Duodenal mucosa (tissue), 2 donors: ENCODE measurements at regions not wholly inside any gene's neighbourhood (a gene's known extent, or its start where the extent isn't known, plus 50 kb on each side); places are given as distances from the start of the nearest gene placed in this dataset.
"Not testable (repeated sequence)": the region's sequence is repeated elsewhere in the genome, so short reads cannot be mapped to it uniquely, and the experiment has no call there.

Source experiments
- H3K27ac ChIP-seq: one replicate; pipeline ENCODE4 v1.7.0; 2013; ENCODE audit warnings: low read depth, low read length
- H3K27me3 ChIP-seq, 2 donors: one replicate each; pipeline ENCODE4 v1.7.0; 2013; ENCODE audit warnings: low read length in 2 of 2, control low read depth in 1 of 2; ENCODE audit not compliant: insufficient read depth in 2 of 2, control insufficient read depth in 1 of 2
- H3K36me3 ChIP-seq, 2 donors: one replicate each; pipeline ENCODE4 v1.7.0; 2013; ENCODE audit warnings: low read length in 2 of 2, control low read depth in 1 of 2; ENCODE audit not compliant: insufficient read depth in 2 of 2, control insufficient read depth in 1 of 2
- H3K4me1 ChIP-seq, 2 donors: one replicate each; pipeline ENCODE4 v1.7.0; 2013; ENCODE audit warnings: low read length in 2 of 2, control low read depth in 1 of 2; ENCODE audit not compliant: insufficient read depth in 2 of 2, control insufficient read depth in 1 of 2
- H3K4me3 ChIP-seq, 2 donors: one replicate each; pipeline ENCODE4 v1.7.0; 2013; ENCODE audit warnings: low read length in 2 of 2, low read depth in 1 of 2
- H3K9ac ChIP-seq, 2 donors: one replicate each; pipeline ENCODE4 v1.7.0; 2013; ENCODE audit warnings: low read length in 2 of 2, low read depth in 1 of 2
- H3K9me3 ChIP-seq, 2 donors: one replicate each; pipeline ENCODE4 v1.7.0; 2013; ENCODE audit warnings: low read length in 2 of 2, control low read depth in 1 of 2; ENCODE audit not compliant: control insufficient read depth in 1 of 2

GRCh38 chr6:78517399-78517798 lies 350.0 kb upstream of the IRAK1BP1 start:
- Histone ChIP-seq H3K27ac (no peak overlapping the region), H3K9me3 (no peaks in the 10 kb centered on the region), H3K9ac (no peak overlapping the region), H3K4me1 (no peaks in the 10 kb centered on the region), H3K27me3 (no peaks in the 10 kb centered on the region), H3K4me3 (no peak overlapping the region), H3K36me3 (no peaks in the 10 kb centered on the region)

- Histone ChIP-seq H3K4me1 (no peaks in the 10 kb centered on the region), H3K27ac (no peak overlapping the region)
Measured at GRCh38 chr6:78523622-78524021, 343.7 kb upstream of the IRAK1BP1 start.

DNA sequence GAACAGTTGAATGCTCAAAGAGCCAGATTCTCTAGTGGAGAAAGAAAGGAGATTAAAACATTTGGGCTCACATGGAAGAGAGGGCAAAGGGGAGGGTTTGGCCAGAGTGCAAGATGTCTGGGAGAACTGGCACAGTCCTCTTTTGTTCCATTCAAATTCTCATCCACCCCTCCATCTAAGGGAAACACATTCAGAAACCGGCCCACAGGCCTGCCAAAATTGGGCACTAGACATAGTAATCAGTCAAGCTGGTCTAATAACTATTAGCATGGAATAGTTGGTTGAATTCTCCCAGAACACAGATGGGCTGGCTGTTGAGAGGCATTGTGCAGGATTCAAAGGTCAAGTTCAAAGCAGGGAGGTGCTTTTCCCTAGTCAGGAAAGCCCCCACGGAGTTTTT lies 341.4 kb upstream of the IRAK1BP1 start:
- no peak overlapping the region for H3K9ac ChIP-seq
- H3K27ac ChIP-seq, result no peak overlapping the region

More at GRCh38 chr6:78523622-78524021, 343.7 kb upstream of the IRAK1BP1 start:
- H3K36me3 ChIP-seq, result no peaks in the 10 kb centered on the region
- H3K9me3 ChIP-seq, result no peaks in the 10 kb centered on the region
- H3K9ac ChIP-seq, result no peak overlapping the region
- no peak overlapping the region for H3K4me3 ChIP-seq
- no peaks in the 10 kb centered on the region for H3K27me3 ChIP-seq

DNA sequence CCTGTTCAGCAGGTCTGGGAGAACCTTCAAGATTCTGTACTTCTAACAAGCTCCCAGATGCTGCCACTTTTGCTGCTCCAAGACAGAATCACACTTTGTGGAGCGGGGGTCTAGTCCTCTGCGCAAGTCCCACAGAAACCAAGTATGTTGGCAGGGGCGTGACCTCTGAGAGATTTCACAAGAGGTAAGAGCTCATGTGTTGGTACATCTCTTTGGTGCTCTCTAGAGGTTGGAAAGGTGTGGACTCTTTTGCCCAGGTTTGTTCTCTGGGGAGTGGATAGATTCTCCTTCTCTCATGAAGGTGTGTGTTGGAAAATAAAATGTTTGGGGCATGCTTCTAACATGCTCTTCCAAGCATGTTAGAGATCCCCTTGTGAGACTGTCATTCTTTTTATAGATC lies 340.9 kb upstream of the IRAK1BP1 start:
- no peaks in the 10 kb centered on the region for H3K9me3 ChIP-seq
- no peaks in the 10 kb centered on the region for H3K36me3 ChIP-seq

More for the DNA sequence above, 341.4 kb upstream of the IRAK1BP1 start:
- Histone ChIP-seq H3K27me3 (no peaks in the 10 kb centered on the region), H3K36me3 (no peaks in the 10 kb centered on the region), H3K9me3 (no peaks in the 10 kb centered on the region), H3K4me3 (no peak overlapping the region), H3K4me1 (no peaks in the 10 kb centered on the region)

GRCh38 chr6:78528926-78529325 lies 338.4 kb upstream of the IRAK1BP1 start:
- Histone ChIP-seq H3K27ac (no peak overlapping the region), H3K4me3 (no peak overlapping the region), H3K4me1 (no peaks in the 10 kb centered on the region), H3K9ac (no peak overlapping the region), H3K36me3 (no peaks in the 10 kb centered on the region), H3K9me3 (no peaks in the 10 kb centered on the region), H3K27me3 (no peaks in the 10 kb centered on the region)

More for the DNA sequence above, 340.9 kb upstream of the IRAK1BP1 start:
- no peak overlapping the region for H3K9ac ChIP-seq
- H3K4me3 ChIP-seq, result no peak overlapping the region
- H3K4me1 ChIP-seq, result no peaks in the 10 kb centered on the region
- H3K27ac ChIP-seq, result no peak overlapping the region
- no peaks in the 10 kb centered on the region for H3K27me3 ChIP-seq

GRCh38 chr6:78530208-78530607 lies 337.1 kb upstream of the IRAK1BP1 start:
- Histone ChIP-seq H3K9ac (no peak overlapping the region), H3K27me3 (no peaks in the 10 kb centered on the region), H3K4me1 (no peaks in the 10 kb centered on the region), H3K4me3 (no peak overlapping the region), H3K9me3 (no peaks in the 10 kb centered on the region), H3K27ac (no peak overlapping the region), H3K36me3 (no peaks in the 10 kb centered on the region)

DNA sequence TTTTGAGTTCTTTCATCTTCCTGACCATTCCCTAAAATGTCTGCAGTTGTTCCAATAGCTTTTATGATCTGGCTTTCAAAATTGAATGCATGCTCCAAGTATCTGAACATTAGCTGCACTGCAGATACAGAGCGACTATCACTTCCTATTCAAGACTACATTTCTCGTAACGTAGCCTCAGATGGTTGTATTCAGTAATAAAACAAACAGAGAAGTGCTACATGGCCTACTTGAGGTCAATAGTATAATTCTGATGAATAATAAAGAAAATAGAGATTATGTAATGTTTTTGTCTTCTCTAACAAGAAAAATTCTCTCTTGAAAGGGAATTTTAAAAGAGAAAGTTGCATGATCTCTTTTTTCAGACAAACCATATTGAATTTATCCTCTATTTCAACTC lies 333.9 kb upstream of the IRAK1BP1 start:
- H3K27me3 ChIP-seq, result no peaks in the 10 kb centered on the region
- no peak overlapping the region for H3K27ac ChIP-seq
- no peaks in the 10 kb centered on the region for H3K4me1 ChIP-seq
- H3K9me3 ChIP-seq, result no peaks in the 10 kb centered on the region
- no peak overlapping the region for H3K9ac ChIP-seq
- H3K36me3 ChIP-seq, result no peaks in the 10 kb centered on the region
- H3K4me3 ChIP-seq, result no peak overlapping the region

- Histone ChIP-seq H3K27me3 (no peaks in the 10 kb centered on the region), H3K4me1 (no peaks in the 10 kb centered on the region), H3K9me3 (no peaks in the 10 kb centered on the region), H3K36me3 (no peaks in the 10 kb centered on the region), H3K27ac (no peak overlapping the region), H3K4me3 (no peak overlapping the region), H3K9ac (no peak overlapping the region)
Measured at GRCh38 chr6:78533876-78534275, 333.5 kb upstream of the IRAK1BP1 start.

DNA sequence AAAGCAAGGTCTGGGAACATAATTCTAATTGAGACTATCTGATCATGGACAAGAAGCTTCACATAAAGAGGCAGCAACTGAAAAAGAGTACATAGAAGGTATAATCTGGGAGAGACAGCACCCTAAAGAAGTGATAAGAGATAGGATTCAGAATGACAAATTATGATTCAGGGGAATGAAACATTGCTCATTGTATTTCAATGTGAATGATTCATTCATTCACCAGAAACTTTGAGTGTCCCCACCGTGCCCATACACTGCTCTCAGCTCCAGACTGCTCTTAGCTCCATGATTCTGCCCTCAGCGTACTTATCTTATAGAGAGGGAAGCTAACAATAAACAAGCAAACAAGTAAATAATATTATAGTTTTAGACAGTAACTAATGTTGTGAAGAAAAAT lies 329.3 kb upstream of the IRAK1BP1 start:
- no peak overlapping the region for H3K27ac ChIP-seq
- no peaks in the 10 kb centered on the region for H3K36me3 ChIP-seq
- no peaks in the 10 kb centered on the region for H3K4me1 ChIP-seq
- H3K4me3 ChIP-seq, result no peak overlapping the region
- H3K9ac ChIP-seq, result no peak overlapping the region
- H3K27me3 ChIP-seq, result no peaks in the 10 kb centered on the region
- H3K9me3 ChIP-seq, result no peaks in the 10 kb centered on the region

DNA sequence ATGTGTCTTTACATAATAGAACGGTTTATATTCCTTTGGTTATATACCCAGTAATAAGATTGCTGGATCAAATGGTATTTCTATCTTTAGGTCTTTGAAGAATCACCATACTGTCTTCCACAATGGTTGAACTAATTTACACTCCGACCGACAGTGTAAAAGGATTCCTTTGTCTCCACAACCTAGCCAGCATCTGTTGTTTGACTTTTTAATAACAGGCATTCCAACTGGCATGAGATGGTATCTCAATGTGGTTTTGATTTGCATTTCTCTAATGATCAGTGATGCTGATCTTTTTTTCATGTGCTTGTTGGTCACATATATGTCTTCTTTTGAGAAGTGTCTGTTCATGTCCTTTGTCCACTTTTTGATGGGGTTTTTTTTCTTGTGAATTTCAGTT lies 319.7 kb upstream of the IRAK1BP1 start:
- not testable (repeated sequence) for H3K27ac ChIP-seq, H3K9me3 ChIP-seq, H3K9ac ChIP-seq, H3K36me3 ChIP-seq, H3K27me3 ChIP-seq, H3K4me1 ChIP-seq, H3K4me3 ChIP-seq

- Histone ChIP-seq H3K9me3 (peaks cover 0 to 13% of the 10 kb centered on the region in 2 donors), H3K9ac (no peak overlapping the region), H3K4me1 (no peaks in the 10 kb centered on the region), H3K36me3 (no peaks in the 10 kb centered on the region), H3K4me3 (no peak overlapping the region), H3K27ac (no peak overlapping the region), H3K27me3 (no peaks in the 10 kb centered on the region)
Measured at GRCh38 chr6:78551361-78551760, 316.0 kb upstream of the IRAK1BP1 start.
